ENCODE measurements at regions not wholly inside any gene's neighbourhood (a gene's known extent, or its start where the extent isn't known, plus 50 kb on each side); places are given as distances from the start of the nearest gene placed in this dataset.
"Not testable (repeated sequence)": the region's sequence is repeated elsewhere in the genome, so short reads cannot be mapped to it uniquely, and the experiment has no call there.

DNA sequence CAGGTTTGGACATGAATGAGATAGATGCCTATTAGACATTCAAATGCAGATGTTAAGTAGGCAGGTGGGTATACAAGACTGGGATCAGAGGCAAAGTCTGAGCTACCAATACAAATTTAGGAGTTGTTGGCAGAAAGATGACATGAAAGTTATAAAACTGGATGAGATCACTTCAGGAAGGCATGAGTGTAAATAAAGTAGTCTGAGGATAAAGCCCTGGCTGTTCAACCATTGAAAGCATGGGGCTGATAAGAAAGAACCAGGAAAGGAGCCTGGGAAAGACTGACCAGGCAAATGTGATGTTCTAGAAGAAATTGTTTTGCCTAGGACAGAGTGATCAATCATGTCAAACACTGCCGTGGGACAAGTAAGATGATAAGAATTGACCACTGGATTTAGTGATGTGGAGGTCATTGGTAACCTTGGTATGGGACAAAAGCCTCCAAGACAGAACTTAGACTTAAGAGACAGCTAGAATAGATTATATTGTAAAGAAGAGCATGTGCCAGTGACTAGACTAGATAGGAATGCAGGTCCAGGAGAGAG is 98.5 kb downstream of the EHF start:
- DNase-seq (ENCODE audit: low read depth, low spot score), result no peak

GRCh38 chr11:34713631-34714030 is 92.7 kb downstream of the EHF start:
- not testable (repeated sequence) for DNase-seq (ENCODE audit: low read depth, low spot score)

More for the DNA sequence above, 98.5 kb downstream of the EHF start:
- no peak overlapping the region for H3K27ac ChIP-seq

More at GRCh38 chr11:34713631-34714030, 92.7 kb downstream of the EHF start:
- not testable (repeated sequence) for H3K27ac ChIP-seq

All from epithelial cell of prostate (primary cell).